ENCODE measurements at regions not wholly inside any gene's neighbourhood (a gene's known extent, or its start where the extent isn't known, plus 50 kb on each side); places are given as distances from the start of the nearest gene placed in this dataset.

DNA sequence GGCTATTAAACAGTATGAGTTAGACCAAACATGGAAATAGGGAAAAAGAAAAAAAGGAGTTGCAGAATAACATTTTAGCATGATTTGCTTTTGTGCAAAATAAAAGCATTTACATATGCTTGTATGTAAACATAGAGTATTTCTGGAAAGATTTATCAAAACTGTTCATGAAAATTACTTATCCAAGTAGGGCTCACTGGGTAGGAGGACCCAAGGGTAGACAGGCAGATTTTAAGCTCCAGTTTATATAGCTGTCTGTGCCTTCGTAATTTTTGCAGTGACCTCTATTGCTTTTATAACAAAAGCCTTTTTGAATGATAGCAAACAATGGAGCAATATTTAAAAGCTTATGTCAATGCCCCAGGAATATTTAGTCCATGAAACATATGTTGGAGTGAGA, 228.8 kb upstream of the IRF2BP2 start:
- Mint-ChIP-seq H3K36me3 (ENCODE audit: low read depth) (no peaks in the 10 kb centered on the region), H3K9me3 (no peaks in the 10 kb centered on the region), H3K27ac (no peak overlapping the region), H3K4me3 (no peak overlapping the region), H3K4me1 (ENCODE audit: low read depth) (peaks cover 44% of the 10 kb centered on the region), H3K27me3 (no peaks in the 10 kb centered on the region)
- intact Hi-C loops (cut with DNase I, micrococcal nuclease) = no loop called here
- POLR2A ChIA-PET = interaction anchor here (0.8 to 1.2 kb wide), 2 partner anchors 11 to 173 kb away, joined by 3 read pairs; no protein-coding TSS in a partner anchor
- Histone ChIP-seq H3K9me3 (ENCODE audit: control insufficient read depth in 1 of 2, insufficient read depth in 1 of 2, low read length in 2 of 2) (no peaks in the 10 kb centered on the region), H3K27ac (ENCODE audit: low read depth in 1 of 2, low read length in 2 of 2) (no peak overlapping the region), H3K4me3 (ENCODE audit: low read length) (no peak overlapping the region), H3K36me3 (ENCODE audit: insufficient read depth, low read length) (no peaks in the 10 kb centered on the region), H3K27me3 (ENCODE audit: control insufficient read depth in 1 of 2, insufficient read depth in 2 of 2, low read length in 2 of 2) (no peaks in the 10 kb centered on the region), H3K4me1 (ENCODE audit: insufficient read depth, low read length) (peaks cover 27% of the 10 kb centered on the region)
- CTCF ChIA-PET = interaction anchor here (1.5 to 1.6 kb wide), 2 partner anchors 7 to 141 kb away, joined by 4 read pairs; no protein-coding TSS in a partner anchor
- TF ChIP-seq, protein P1, sequence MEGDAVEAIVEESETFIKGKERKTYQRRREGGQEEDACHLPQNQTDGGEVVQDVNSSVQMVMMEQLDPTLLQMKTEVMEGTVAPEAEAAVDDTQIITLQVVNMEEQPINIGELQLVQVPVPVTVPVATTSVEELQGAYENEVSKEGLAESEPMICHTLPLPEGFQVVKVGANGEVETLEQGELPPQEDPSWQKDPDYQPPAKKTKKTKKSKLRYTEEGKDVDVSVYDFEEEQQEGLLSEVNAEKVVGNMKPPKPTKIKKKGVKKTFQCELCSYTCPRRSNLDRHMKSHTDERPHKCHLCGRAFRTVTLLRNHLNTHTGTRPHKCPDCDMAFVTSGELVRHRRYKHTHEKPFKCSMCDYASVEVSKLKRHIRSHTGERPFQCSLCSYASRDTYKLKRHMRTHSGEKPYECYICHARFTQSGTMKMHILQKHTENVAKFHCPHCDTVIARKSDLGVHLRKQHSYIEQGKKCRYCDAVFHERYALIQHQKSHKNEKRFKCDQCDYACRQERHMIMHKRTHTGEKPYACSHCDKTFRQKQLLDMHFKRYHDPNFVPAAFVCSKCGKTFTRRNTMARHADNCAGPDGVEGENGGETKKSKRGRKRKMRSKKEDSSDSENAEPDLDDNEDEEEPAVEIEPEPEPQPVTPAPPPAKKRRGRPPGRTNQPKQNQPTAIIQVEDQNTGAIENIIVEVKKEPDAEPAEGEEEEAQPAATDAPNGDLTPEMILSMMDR (IDR thresholded peaks at IDR 0.05) = no peak
- no peak for DNase-seq
- no peak for ATAC-seq (ENCODE audit: poor library complexity)

DNA sequence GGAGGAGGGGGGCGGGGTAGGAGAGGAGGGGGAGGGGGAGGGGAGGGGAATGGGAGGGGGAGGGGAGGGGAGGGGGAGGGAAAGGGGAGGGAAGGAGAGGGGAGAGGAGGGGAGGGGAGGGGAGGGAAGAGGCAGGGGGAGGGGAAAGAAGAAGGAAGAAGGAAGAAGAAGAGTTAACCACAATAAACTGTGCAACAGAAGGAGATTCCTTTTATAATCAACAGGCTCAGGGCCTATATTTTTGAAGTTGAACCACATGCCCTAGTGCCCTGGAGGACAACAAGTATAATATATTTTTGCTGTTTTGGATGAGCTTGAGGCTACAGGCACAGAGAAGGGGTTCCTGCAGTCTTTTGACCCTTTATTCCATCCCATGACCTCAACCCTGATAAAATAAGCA, 228.2 kb upstream of the IRF2BP2 start:
- intact Hi-C loops (cut with DNase I, micrococcal nuclease) = no loop called here
- no peak overlapping the region for H3K4me3 Mint-ChIP-seq
- POLR2A ChIA-PET = interaction anchor here (0.8 kb wide), 1 partner anchor 174 kb away, joined by 3 read pairs; no protein-coding TSS in a partner anchor

DNA sequence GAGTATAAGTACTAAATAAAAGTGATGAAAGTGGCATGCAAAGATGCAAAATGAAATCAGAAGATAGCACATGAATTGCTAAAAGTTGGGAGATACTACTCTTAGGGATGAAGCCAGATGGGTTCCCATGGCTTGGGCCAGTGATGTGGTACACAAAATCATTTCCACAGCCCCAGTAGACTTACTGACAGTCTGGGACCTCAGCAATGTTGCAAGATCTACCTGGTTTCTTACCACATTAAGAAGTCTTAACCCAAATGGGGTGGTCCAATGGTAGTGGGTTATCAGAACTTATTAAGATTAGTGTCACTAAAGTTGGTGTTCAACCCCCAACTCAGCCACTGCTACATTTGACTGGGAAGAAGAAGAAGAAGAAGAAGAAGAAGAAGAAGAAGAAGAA, 227.7 kb upstream of the IRF2BP2 start:
- TF ChIP-seq, protein P1 (IDR thresholded peaks at IDR 0.05) = no peak

More for the DNA sequence above, 228.2 kb upstream of the IRF2BP2 start:
- no peaks in the 10 kb centered on the region for H3K36me3 Mint-ChIP-seq (ENCODE audit: low read depth)
- H3K27ac Mint-ChIP-seq = no peak overlapping the region
- Histone ChIP-seq H3K36me3 (ENCODE audit: insufficient read depth, low read length) (no peaks in the 10 kb centered on the region), H3K4me3 (ENCODE audit: low read length) (no peak overlapping the region), H3K4me1 (ENCODE audit: insufficient read depth, low read length) (peaks cover 20% of the 10 kb centered on the region), H3K9me3 (ENCODE audit: control insufficient read depth in 1 of 2, insufficient read depth in 1 of 2, low read length in 2 of 2) (no peaks in the 10 kb centered on the region), H3K27ac (ENCODE audit: low read depth in 1 of 2, low read length in 2 of 2) (no peak overlapping the region), H3K27me3 (ENCODE audit: control insufficient read depth in 1 of 2, insufficient read depth in 2 of 2, low read length in 2 of 2) (no peaks in the 10 kb centered on the region)
- CTCF ChIA-PET = interaction anchor here (1.5 to 1.6 kb wide), 2 partner anchors 8 to 142 kb away, joined by 4 read pairs; no protein-coding TSS in a partner anchor
- H3K9me3 Mint-ChIP-seq = no peaks in the 10 kb centered on the region
- DNase-seq (no peak), ATAC-seq (ENCODE audit: poor library complexity) (no peak)
- TF ChIP-seq, protein P1 (IDR thresholded peaks at IDR 0.05) = no peak
- peaks cover 38% of the 10 kb centered on the region for H3K4me1 Mint-ChIP-seq (ENCODE audit: low read depth)
- no peaks in the 10 kb centered on the region for H3K27me3 Mint-ChIP-seq

More for the DNA sequence above, 227.7 kb upstream of the IRF2BP2 start:
- Mint-ChIP-seq H3K9me3 (no peaks in the 10 kb centered on the region), H3K36me3 (ENCODE audit: low read depth) (no peaks in the 10 kb centered on the region), H3K27ac (no peak overlapping the region), H3K4me1 (ENCODE audit: low read depth) (peaks cover 33% of the 10 kb centered on the region), H3K4me3 (no peak overlapping the region), H3K27me3 (no peaks in the 10 kb centered on the region)
- peaks cover 16% of the 10 kb centered on the region for H3K4me1 ChIP-seq (ENCODE audit: insufficient read depth, low read length)
- ChIA-PET CTCF (interaction anchor here (1.6 kb wide), 1 partner anchor 8 kb away, joined by 4 read pairs; no protein-coding TSS in a partner anchor), POLR2A (interaction anchor here (0.8 kb wide), 1 partner anchor 174 kb away, joined by 3 read pairs; no protein-coding TSS in a partner anchor)
- no peaks in the 10 kb centered on the region for H3K36me3 ChIP-seq (ENCODE audit: insufficient read depth, low read length)
- DNase-seq (no peak), ATAC-seq (ENCODE audit: poor library complexity) (no peak)
- no peaks in the 10 kb centered on the region for H3K9me3 ChIP-seq (ENCODE audit: control insufficient read depth in 1 of 2, insufficient read depth in 1 of 2, low read length in 2 of 2)
- H3K4me3 ChIP-seq (ENCODE audit: low read length) = no peak overlapping the region
- no peak overlapping the region for H3K27ac ChIP-seq (ENCODE audit: low read depth in 1 of 2, low read length in 2 of 2)
- intact Hi-C loops (cut with DNase I, micrococcal nuclease) = no loop called here
- no peaks in the 10 kb centered on the region for H3K27me3 ChIP-seq (ENCODE audit: control insufficient read depth in 1 of 2, insufficient read depth in 2 of 2, low read length in 2 of 2)
